ENCODE measurements at regions not wholly inside any gene's neighbourhood (a gene's known extent, or its start where the extent isn't known, plus 50 kb on each side); places are given as distances from the start of the nearest gene placed in this dataset.

DNA sequence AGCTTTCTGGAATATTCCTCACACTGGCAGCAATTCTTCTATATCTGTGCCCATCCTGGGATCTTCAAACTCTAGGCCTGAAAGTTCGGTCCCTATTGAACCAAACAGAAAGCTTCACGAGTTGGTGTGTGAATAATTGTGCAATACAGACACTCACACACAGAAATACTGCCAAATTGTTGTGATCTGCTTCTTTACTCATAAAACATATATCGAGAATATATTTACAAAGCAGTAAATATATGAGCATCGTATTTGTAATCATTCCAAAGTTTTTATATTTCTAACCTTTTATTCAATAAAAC, 56.6 kb upstream of the BEX4 start:
- ATAC-seq (no peak), DNase-seq (ENCODE audit: low spot score) (no peak)

DNA sequence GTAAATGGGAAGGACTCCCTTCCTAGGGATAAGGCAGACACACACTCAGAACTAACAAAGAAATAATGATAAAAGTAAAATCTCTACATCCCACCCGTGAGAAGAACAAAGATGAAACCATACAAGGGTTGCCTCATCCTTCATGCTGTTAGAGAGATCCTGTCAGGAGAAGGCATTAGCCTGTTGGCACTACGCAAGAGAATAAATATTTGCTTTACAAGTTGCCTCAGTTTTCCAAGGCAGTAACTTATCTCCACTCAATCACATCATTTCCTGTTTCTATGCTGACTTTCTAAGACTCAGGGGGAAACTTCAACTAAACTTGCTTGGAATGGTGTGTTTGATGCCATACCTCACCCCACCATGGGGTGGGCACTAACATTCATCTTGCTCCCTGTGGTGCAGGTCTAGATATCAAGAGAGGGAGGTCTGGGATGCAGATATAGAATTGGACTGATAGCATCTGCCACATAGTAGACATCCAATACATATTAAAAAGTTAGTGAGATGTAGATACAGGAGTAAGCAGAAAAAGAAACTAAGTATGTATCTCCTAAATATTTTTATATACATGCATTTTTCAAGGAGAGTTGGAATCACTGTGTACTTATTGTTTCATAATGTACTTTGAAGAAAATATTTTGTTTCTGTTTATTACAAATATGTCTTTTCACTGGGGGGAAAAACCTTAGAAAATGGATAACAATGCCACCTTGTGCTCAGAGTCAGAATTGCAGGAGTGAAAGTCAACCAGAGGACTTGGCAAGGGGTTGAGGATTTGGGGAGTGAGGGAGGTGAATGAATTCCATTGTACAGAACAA, 57.2 kb upstream of the BEX4 start:
- ATAC-seq (peak; percentile 91), DNase-seq (ENCODE audit: low spot score) (peak; percentile 41)

- DNase-seq (ENCODE audit: low spot score) (no peak), ATAC-seq (no peak)
Observed at GRCh38 chrX:103155201-103155600, 59.7 kb upstream of the BEX4 start.

GRCh38 chrX:103153661-103154060, 60.7 kb upstream of the NXF3 start:
- DNase-seq (ENCODE audit: low spot score) (no peak), ATAC-seq (no peak)

- DNase-seq (ENCODE audit: low spot score) (no peak), ATAC-seq (no peak)
Observed at GRCh38 chrX:103151799-103152198, 58.9 kb upstream of the NXF3 start.

DNA sequence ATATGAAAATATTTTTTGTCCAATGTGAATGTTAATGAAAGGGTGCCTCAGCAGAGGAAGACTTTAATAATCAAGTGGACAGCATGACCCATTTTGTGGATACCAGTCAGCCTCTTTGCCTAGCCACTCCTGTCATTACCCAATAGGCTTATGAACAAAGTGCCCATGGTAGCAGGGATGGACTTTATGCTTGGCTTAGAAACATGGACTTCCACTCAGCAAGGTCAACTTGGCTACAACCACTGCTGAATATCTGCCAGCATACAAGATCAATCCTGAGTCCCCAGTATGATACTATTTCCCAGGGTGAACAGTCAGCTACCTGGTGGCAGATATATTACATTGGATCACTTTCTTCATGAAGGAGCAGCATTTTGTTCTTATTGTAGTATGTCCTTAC, 56.7 kb upstream of the NXF3 start:
- peak; percentile 97 for ATAC-seq
- peak; percentile 60 for DNase-seq (ENCODE audit: low spot score)

DNA sequence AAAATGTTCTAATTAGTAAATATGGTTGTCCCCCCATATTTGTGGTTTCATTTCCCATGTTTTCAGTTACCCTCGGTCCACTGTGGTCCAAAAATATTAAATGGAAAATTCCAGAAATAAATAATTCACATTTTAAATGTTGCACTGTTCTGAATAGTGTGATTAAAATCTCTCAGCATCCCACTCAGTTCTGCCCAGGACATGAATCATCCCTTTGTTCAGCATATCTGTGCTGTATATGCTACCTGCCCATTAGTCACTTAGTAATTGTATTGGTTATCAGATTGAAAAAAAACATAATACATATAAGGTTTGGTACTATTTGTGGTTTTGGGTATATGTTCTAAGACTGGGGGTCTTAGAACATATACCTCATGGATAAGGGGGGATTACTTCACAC, 55.1 kb upstream of the NXF3 start:
- ATAC-seq (no peak), DNase-seq (ENCODE audit: low spot score) (no peak)

Data from left lobe of liver (tissue), 2 donors.